ENCODE measurements at regions not wholly inside any gene's neighbourhood (a gene's known extent, or its start where the extent isn't known, plus 50 kb on each side); places are given as distances from the start of the nearest gene placed in this dataset.
"Not testable (repeated sequence)": the region's sequence is repeated elsewhere in the genome, so short reads cannot be mapped to it uniquely, and the experiment has no call there.

DNA sequence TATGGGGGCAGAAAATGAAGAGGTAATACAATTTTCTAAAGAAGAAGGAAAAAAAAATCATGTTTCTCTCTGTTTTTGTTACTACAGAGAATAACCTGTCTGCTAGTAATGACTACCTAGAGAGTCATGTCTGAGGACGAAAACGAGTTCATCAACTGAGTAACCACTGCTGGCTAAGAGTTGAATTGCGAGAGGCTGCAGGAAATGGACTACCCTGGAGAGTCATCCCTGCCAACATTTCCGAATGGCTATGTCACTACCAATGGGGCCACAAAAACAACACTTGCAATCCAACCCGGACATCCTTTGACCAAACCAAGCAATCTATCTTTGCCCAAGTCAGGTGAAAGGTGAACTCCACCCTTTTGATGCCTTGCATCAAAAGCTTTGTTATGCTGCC, 120.6 kb downstream of the FCRL5 start:
- TF ChIP-seq EP300 (IDR thresholded peaks at IDR 0.05) = no peak
- TF ChIP-seq, protein P1, sequence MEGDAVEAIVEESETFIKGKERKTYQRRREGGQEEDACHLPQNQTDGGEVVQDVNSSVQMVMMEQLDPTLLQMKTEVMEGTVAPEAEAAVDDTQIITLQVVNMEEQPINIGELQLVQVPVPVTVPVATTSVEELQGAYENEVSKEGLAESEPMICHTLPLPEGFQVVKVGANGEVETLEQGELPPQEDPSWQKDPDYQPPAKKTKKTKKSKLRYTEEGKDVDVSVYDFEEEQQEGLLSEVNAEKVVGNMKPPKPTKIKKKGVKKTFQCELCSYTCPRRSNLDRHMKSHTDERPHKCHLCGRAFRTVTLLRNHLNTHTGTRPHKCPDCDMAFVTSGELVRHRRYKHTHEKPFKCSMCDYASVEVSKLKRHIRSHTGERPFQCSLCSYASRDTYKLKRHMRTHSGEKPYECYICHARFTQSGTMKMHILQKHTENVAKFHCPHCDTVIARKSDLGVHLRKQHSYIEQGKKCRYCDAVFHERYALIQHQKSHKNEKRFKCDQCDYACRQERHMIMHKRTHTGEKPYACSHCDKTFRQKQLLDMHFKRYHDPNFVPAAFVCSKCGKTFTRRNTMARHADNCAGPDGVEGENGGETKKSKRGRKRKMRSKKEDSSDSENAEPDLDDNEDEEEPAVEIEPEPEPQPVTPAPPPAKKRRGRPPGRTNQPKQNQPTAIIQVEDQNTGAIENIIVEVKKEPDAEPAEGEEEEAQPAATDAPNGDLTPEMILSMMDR (IDR thresholded peaks at IDR 0.05) = no peak
- TF ChIP-seq POLR2A (IDR thresholded peaks at IDR 0.05) = no peak
- no peak overlapping the region for H3K27ac ChIP-seq
- no peaks in the 10 kb centered on the region for H3K9me3 ChIP-seq
- H3K27me3 ChIP-seq = no peaks in the 10 kb centered on the region
- DNase-seq (ENCODE audit: low spot score in 2 of 2) = no peak
- no peak overlapping the region for H3K4me3 ChIP-seq
- 69 to 71% methylated on average over 5 of the region's 5 CpGs for WGBS, 2 donors
- no peaks in the 10 kb centered on the region for H3K36me3 ChIP-seq
- no peaks in the 10 kb centered on the region for H3K4me1 ChIP-seq

DNA sequence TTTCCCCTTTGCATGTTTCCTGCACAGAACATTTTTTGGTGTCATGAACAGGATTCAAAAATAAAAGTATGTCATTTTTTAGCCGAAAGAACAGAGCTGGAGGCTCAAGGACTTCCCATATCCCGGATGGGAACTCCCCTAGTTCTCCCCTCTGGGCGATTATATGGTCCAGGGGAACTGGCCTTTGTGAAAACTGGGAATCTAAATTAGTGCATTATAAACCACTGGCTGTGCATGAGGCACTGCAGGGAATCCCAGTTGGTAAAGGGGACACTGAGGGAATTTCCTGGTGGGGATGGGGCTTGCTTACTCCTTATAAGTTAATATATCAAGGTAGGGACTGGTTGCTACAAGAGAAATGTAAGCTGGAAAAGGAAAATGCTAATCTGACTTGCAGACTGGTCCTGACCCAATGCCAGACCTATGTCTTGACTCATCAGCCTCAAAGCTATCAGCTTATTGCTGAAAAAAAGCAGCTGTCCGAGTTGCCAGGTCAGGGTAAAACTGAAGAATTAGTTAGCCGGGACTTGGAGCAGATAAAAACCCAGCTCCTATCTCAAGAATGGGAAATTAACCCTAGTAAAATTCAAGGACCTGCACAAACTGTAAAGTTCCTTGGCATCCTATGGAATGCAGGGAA, 122.6 kb downstream of the FCRL5 start:
- H3K36me3 ChIP-seq = no peaks in the 10 kb centered on the region
- TF ChIP-seq POLR2A (IDR thresholded peaks at IDR 0.05) (no peak), EP300 (IDR thresholded peaks at IDR 0.05) (no peak)
- TF ChIP-seq, protein P1 (IDR thresholded peaks at IDR 0.05) = no peak
- no peaks in the 10 kb centered on the region for H3K4me1 ChIP-seq
- H3K27me3 ChIP-seq = no peaks in the 10 kb centered on the region
- H3K9me3 ChIP-seq = no peaks in the 10 kb centered on the region
- WGBS, 2 donors = 60 to 65% methylated on average over 5 of the region's 5 CpGs
- DNase-seq (ENCODE audit: low spot score in 2 of 2) = no peak
- H3K27ac ChIP-seq = no peak overlapping the region
- H3K4me3 ChIP-seq = no peak overlapping the region

DNA sequence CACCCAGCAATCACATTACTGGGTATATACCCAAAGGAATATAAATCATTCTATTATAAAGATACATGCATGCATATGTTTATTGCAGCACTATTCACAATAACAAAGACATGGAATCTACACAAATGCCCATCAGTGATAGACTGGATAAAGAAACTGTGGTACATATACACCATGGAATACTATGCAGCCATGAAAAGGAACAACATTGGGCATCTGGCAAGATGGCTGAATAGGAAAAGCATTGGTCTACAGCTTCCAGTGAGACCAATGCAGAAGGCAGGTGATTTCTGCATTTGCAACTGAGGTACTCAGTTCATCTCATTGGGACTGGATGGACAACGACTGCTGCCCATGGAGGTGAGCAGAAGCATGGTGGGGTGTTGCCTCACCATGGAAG, 128.6 kb downstream of the FCRL5 start:
- H3K4me3 ChIP-seq; H3K27ac ChIP-seq; H3K36me3 ChIP-seq; H3K27me3 ChIP-seq; DNase-seq (ENCODE audit: low spot score in 2 of 2); H3K4me1 ChIP-seq; H3K9me3 ChIP-seq: not testable (repeated sequence)
- WGBS, 2 donors = 92 to 100% methylated on average over 1 of the region's 1 CpG

DNA sequence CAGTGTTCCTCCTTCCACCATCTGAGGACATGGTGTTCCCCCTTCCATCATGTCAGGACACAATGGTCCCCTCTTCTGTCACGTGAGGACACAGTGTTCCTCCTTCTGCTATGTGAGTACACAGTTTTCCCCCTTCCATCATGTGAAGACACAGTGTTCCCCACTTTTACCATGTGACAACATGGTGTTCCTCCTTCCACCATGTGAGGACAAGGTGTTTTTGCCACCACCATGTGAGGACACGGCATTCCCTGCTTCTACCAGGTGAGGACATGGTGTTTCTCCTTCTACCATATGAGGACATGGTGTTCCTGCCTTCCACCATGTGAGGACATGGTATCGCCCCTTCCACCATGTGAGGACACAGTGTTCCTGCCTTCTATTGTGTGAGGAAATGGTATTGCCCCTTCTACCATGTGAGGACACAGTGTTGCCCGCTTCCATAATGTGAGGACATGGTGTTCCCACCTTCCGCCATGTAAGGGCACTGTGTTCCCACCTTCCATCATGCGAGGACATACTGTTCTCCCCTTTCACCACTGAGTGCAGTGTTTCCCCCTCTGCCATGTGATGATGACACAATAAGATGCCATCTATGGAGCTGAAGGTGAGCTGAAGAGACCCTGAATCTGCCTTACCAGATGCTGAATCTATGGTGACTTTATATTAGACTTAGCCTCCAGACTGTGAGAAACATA, 132.3 kb downstream of the FCRL5 start:
- peaks cover 0 to 15% (median 0%) of the 10 kb centered on the region in 4 donors for H3K9me3 ChIP-seq
- no peak for DNase-seq (ENCODE audit: low spot score in 2 of 2)
- no peaks in the 10 kb centered on the region for H3K36me3 ChIP-seq
- no peak for TF ChIP-seq POLR2A (IDR thresholded peaks at IDR 0.05)
- TF ChIP-seq, protein P1 (IDR thresholded peaks at IDR 0.05) = no peak
- no peak for TF ChIP-seq EP300 (IDR thresholded peaks at IDR 0.05)
- 90 to 94% methylated on average over 6 of the region's 6 CpGs for WGBS, 2 donors
- H3K27me3 ChIP-seq = no peaks in the 10 kb centered on the region
- H3K4me3 ChIP-seq = no peak overlapping the region
- H3K4me1 ChIP-seq = no peaks in the 10 kb centered on the region
- H3K27ac ChIP-seq = no peak overlapping the region

- Histone ChIP-seq H3K4me3 (no peak overlapping the region), H3K36me3 (no peaks in the 10 kb centered on the region), H3K9me3 (peaks cover 0 to 10% (median 0%) of the 10 kb centered on the region in 4 donors), H3K27ac (no peak overlapping the region), H3K27me3 (no peaks in the 10 kb centered on the region), H3K4me1 (no peaks in the 10 kb centered on the region)
- TF ChIP-seq, protein P1 (IDR thresholded peaks at IDR 0.05) = no peak
- no peak for TF ChIP-seq POLR2A (IDR thresholded peaks at IDR 0.05)
- TF ChIP-seq EP300 (IDR thresholded peaks at IDR 0.05) = no peak
- 81 to 84% methylated on average over 3 of the region's 3 CpGs for WGBS, 2 donors
- DNase-seq (ENCODE audit: low spot score in 2 of 2) = no peak
Observed at GRCh38 chr1:157418659-157419058, 133.7 kb downstream of the FCRL5 start.

All from tibial nerve (tissue), 4 donors.